ENCODE measurements at regions not wholly inside any gene's neighbourhood (a gene's known extent, or its start where the extent isn't known, plus 50 kb on each side); places are given as distances from the start of the nearest gene placed in this dataset.

GRCh38 chr6:7047966-7048365 is 59.8 kb upstream of the RREB1 start:
- TF ChIP-seq CTCF (IDR thresholded peaks at IDR 0.05) (no peak), POLR2A (IDR thresholded peaks at IDR 0.05) (no peak)
